Central memory CD8-positive, alpha-beta T cell (primary cell): ENCODE measurements at regions not wholly inside any gene's neighbourhood (a gene's known extent, or its start where the extent isn't known, plus 50 kb on each side); places are given as distances from the start of the nearest gene placed in this dataset.

Experiments
- ATAC-seq: fragments of 150-1000 bp; cut with Tn5 transposase; replicated peaks from 2 replicates; pipeline ENCODE4 v1.10.0; 2022; ENCODE audit warnings: mild to moderate bottlenecking, moderate FRiP score, moderate number of reproducible peaks; ENCODE audit not compliant: poor library complexity, severe bottlenecking; ENCODE audit errors: extremely low read depth
- DNase-seq, 2 donors: peaks; one replicate each; pipeline ENCODE4 v3.0.0; 2021; ENCODE audit warnings: low spot score in 2 of 2
- H3K27ac Mint-ChIP-seq: one replicate; pipeline ENCODE4 v1.8.0; 2022; ENCODE audit warnings: low read depth, mild to moderate bottlenecking, moderate library complexity, mixed read lengths
- H3K27me3 Mint-ChIP-seq: one replicate; pipeline ENCODE4 v1.8.0; 2022; ENCODE audit warnings: mixed read lengths
- H3K36me3 Mint-ChIP-seq: one replicate; pipeline ENCODE4 v1.8.0; 2022; ENCODE audit warnings: mild to moderate bottlenecking, moderate library complexity, mixed read lengths; ENCODE audit not compliant: insufficient read depth
- H3K4me1 Mint-ChIP-seq: one replicate; pipeline ENCODE4 v1.8.0; 2022; ENCODE audit warnings: mixed read lengths
- H3K4me3 Mint-ChIP-seq: one replicate; pipeline ENCODE4 v1.8.0; 2022; ENCODE audit warnings: mild to moderate bottlenecking, moderate library complexity, mixed read lengths
- H3K9me3 Mint-ChIP-seq: one replicate; pipeline ENCODE4 v1.8.0; 2022; ENCODE audit warnings: mixed read lengths

GRCh38 chr4:19774690-19775256, 476.9 kb upstream of the SLIT2 start:
- no peak for ATAC-seq
- Mint-ChIP-seq H3K27me3 (no peaks in the 10 kb centered on the region), H3K9me3 (peaks cover 18% of the 10 kb centered on the region), H3K36me3 (no peaks in the 10 kb centered on the region), H3K4me3 (no peak overlapping the region), H3K4me1 (no peaks in the 10 kb centered on the region), H3K27ac (no peak overlapping the region)
- DNase-seq: no peak

- ATAC-seq (no peak), DNase-seq (no peak)
- Mint-ChIP-seq H3K36me3 (no peaks in the 10 kb centered on the region), H3K27me3 (no peaks in the 10 kb centered on the region), H3K27ac (no peak overlapping the region), H3K4me1 (no peaks in the 10 kb centered on the region), H3K4me3 (no peak overlapping the region), H3K9me3 (peaks cover 19% of the 10 kb centered on the region)
These were observed 479.1 kb upstream of the SLIT2 start for GRCh38 chr4:19772581-19772980.

GRCh38 chr4:19756661-19757060, 495.0 kb upstream of the SLIT2 start:
- no peak overlapping the region for H3K27ac Mint-ChIP-seq
- no peaks in the 10 kb centered on the region for H3K27me3 Mint-ChIP-seq
- no peaks in the 10 kb centered on the region for H3K4me1 Mint-ChIP-seq
- no peak overlapping the region for H3K4me3 Mint-ChIP-seq
- no peak for ATAC-seq
- peaks cover 19% of the 10 kb centered on the region for H3K9me3 Mint-ChIP-seq
- no peaks in the 10 kb centered on the region for H3K36me3 Mint-ChIP-seq
- DNase-seq: no peak

- Mint-ChIP-seq H3K9me3 (peaks cover 14% of the 10 kb centered on the region), H3K36me3 (no peaks in the 10 kb centered on the region), H3K27me3 (no peaks in the 10 kb centered on the region), H3K4me1 (no peaks in the 10 kb centered on the region), H3K27ac (no peak overlapping the region), H3K4me3 (no peak overlapping the region)
- ATAC-seq (no peak), DNase-seq (no peak)
These were observed 499.1 kb upstream of the SLIT2 start for GRCh38 chr4:19752599-19752998.

- no peaks in the 10 kb centered on the region for H3K27me3 Mint-ChIP-seq
- H3K4me1 Mint-ChIP-seq: no peaks in the 10 kb centered on the region
- H3K4me3 Mint-ChIP-seq: no peak overlapping the region
- no peaks in the 10 kb centered on the region for H3K36me3 Mint-ChIP-seq
- no peak for ATAC-seq
- DNase-seq: no peak
- H3K9me3 Mint-ChIP-seq: peaks cover 15% of the 10 kb centered on the region
- no peak overlapping the region for H3K27ac Mint-ChIP-seq
These were observed 502.9 kb upstream of the SLIT2 start for GRCh38 chr4:19748519-19749479.

- DNase-seq (no peak), ATAC-seq (no peak)
- no peaks in the 10 kb centered on the region for H3K27me3 Mint-ChIP-seq
- H3K36me3 Mint-ChIP-seq: no peaks in the 10 kb centered on the region
- H3K4me3 Mint-ChIP-seq: no peak overlapping the region
- no peaks in the 10 kb centered on the region for H3K4me1 Mint-ChIP-seq
- H3K9me3 Mint-ChIP-seq: peaks cover 19% of the 10 kb centered on the region
- H3K27ac Mint-ChIP-seq: no peak overlapping the region
These were observed 505.3 kb upstream of the SLIT2 start for GRCh38 chr4:19746377-19746776.

GRCh38 chr4:19743115-19743638, 508.5 kb upstream of the SLIT2 start:
- DNase-seq (no peak), ATAC-seq (no peak)
- no peaks in the 10 kb centered on the region for H3K4me1 Mint-ChIP-seq
- peaks cover 19% of the 10 kb centered on the region for H3K9me3 Mint-ChIP-seq
- H3K27me3 Mint-ChIP-seq: no peaks in the 10 kb centered on the region
- no peak overlapping the region for H3K27ac Mint-ChIP-seq
- no peak overlapping the region for H3K4me3 Mint-ChIP-seq
- no peaks in the 10 kb centered on the region for H3K36me3 Mint-ChIP-seq

- peaks cover 25% of the 10 kb centered on the region for H3K9me3 Mint-ChIP-seq
- H3K4me1 Mint-ChIP-seq: no peaks in the 10 kb centered on the region
- H3K4me3 Mint-ChIP-seq: no peak overlapping the region
- no peak overlapping the region for H3K27ac Mint-ChIP-seq
- H3K36me3 Mint-ChIP-seq: no peaks in the 10 kb centered on the region
- no peak for ATAC-seq
- DNase-seq: no peak
- no peaks in the 10 kb centered on the region for H3K27me3 Mint-ChIP-seq
These were observed 512.5 kb upstream of the SLIT2 start for GRCh38 chr4:19739101-19739651.

GRCh38 chr4:19736968-19737756, 514.5 kb upstream of the SLIT2 start:
- Mint-ChIP-seq H3K4me3 (no peak overlapping the region), H3K27ac (no peak overlapping the region), H3K36me3 (no peaks in the 10 kb centered on the region), H3K9me3 (peaks cover 20% of the 10 kb centered on the region), H3K27me3 (no peaks in the 10 kb centered on the region), H3K4me1 (no peaks in the 10 kb centered on the region)
- ATAC-seq (no peak), DNase-seq (no peak)

GRCh38 chr4:19735012-19735411, 516.7 kb upstream of the SLIT2 start:
- no peaks in the 10 kb centered on the region for H3K27me3 Mint-ChIP-seq
- ATAC-seq: no peak
- no peak overlapping the region for H3K4me3 Mint-ChIP-seq
- no peak overlapping the region for H3K27ac Mint-ChIP-seq
- no peaks in the 10 kb centered on the region for H3K4me1 Mint-ChIP-seq
- H3K9me3 Mint-ChIP-seq: peaks cover 20% of the 10 kb centered on the region
- H3K36me3 Mint-ChIP-seq: no peaks in the 10 kb centered on the region
- DNase-seq: no peak

GRCh38 chr4:19729886-19730651, 521.6 kb upstream of the SLIT2 start:
- H3K27me3 Mint-ChIP-seq: no peaks in the 10 kb centered on the region
- DNase-seq (no peak), ATAC-seq (no peak)
- H3K27ac Mint-ChIP-seq: no peak overlapping the region
- H3K9me3 Mint-ChIP-seq: peaks cover 28% of the 10 kb centered on the region
- H3K36me3 Mint-ChIP-seq: no peaks in the 10 kb centered on the region
- no peak overlapping the region for H3K4me3 Mint-ChIP-seq
- no peaks in the 10 kb centered on the region for H3K4me1 Mint-ChIP-seq

- Mint-ChIP-seq H3K4me3 (no peak overlapping the region), H3K9me3 (peaks cover 28% of the 10 kb centered on the region), H3K27ac (no peak overlapping the region), H3K36me3 (no peaks in the 10 kb centered on the region), H3K4me1 (no peaks in the 10 kb centered on the region), H3K27me3 (no peaks in the 10 kb centered on the region)
- ATAC-seq (no peak), DNase-seq (no peak)
These were observed 522.9 kb upstream of the SLIT2 start for GRCh38 chr4:19728773-19729172.
